Uterus (tissue), 2 donors: ENCODE measurements at regions not wholly inside any gene's neighbourhood (a gene's known extent, or its start where the extent isn't known, plus 50 kb on each side); places are given as distances from the start of the nearest gene placed in this dataset.

ENCODE experiments used
- CTCF ChIP-seq, 4 experiments: fragments of 200-600 bp in 2 of 4; fragments of 450-650 bp in 2 of 4; sonication (generic) in 2 of 4; IDR thresholded peaks; one replicate each; pipeline ENCODE4 v1.5.1; 2016 to 2019; ENCODE audit warnings: antibody characterized with exemption in 4 of 4, mild to moderate bottlenecking in 2 of 4, moderate library complexity in 1 of 4
- POLR2A ChIP-seq, 2 donors: fragments of 450-650 bp; IDR thresholded peaks; one replicate each; pipeline ENCODE4 v1.6.1; 2016; ENCODE audit warnings: antibody characterized with exemption in 2 of 2, mild to moderate bottlenecking in 1 of 2, moderate library complexity in 1 of 2

GRCh38 chr5:89951876-89952275, 457.7 kb downstream of the CETN3 start:
- no peak for TF ChIP-seq POLR2A (IDR thresholded peaks at IDR 0.05)
- no peak for TF ChIP-seq CTCF (IDR thresholded peaks at IDR 0.05)
